Liver (tissue), 8 donors: ENCODE measurements at regions not wholly inside any gene's neighbourhood (a gene's known extent, or its start where the extent isn't known, plus 50 kb on each side); places are given as distances from the start of the nearest gene placed in this dataset.

ENCODE experiments used
- DNase-seq: peaks from one replicate; pipeline ENCODE4 v3.0.0-alpha.2; 2017; ENCODE audit warnings: low spot score
- H3K27ac ChIP-seq, 2 donors: one replicate each; pipeline ENCODE4 v1.7.0; 2013; ENCODE audit warnings: inconsistent platforms in 2 of 2, low read length in 2 of 2, control low read depth in 1 of 2, low read depth in 1 of 2, mild to moderate bottlenecking in 1 of 2
- H3K27me3 ChIP-seq, 4 donors: one replicate each; pipeline versions ENCODE4 v1.6.1 to v1.7.0; 2013; ENCODE audit warnings: low read length in 3 of 4, inconsistent platforms in 1 of 4, mild to moderate bottlenecking in 1 of 4, moderate library complexity in 1 of 4; ENCODE audit not compliant: control insufficient read depth in 4 of 4, insufficient read depth in 4 of 4
- H3K36me3 ChIP-seq, 4 donors: one replicate each; pipeline versions ENCODE4 v1.6.1 to v1.7.0; 2013; ENCODE audit warnings: low read length in 3 of 4, mild to moderate bottlenecking in 3 of 4, low read depth in 1 of 4, moderate library complexity in 1 of 4; ENCODE audit not compliant: control insufficient read depth in 4 of 4, insufficient read depth in 3 of 4
- H3K4me1 ChIP-seq, 4 donors: one replicate each; pipeline versions ENCODE4 v1.6.1 to v1.7.0; 2013; ENCODE audit warnings: low read length in 3 of 4, mild to moderate bottlenecking in 3 of 4, moderate library complexity in 1 of 4; ENCODE audit not compliant: control insufficient read depth in 4 of 4, insufficient read depth in 4 of 4
- H3K4me3 ChIP-seq, 3 donors: one replicate each; pipeline versions ENCODE4 v1.6.1 to v1.7.0; 2013; ENCODE audit warnings: low read length in 3 of 3, control low read depth in 1 of 3, low read depth in 1 of 3, mild to moderate bottlenecking in 1 of 3
- H3K9ac ChIP-seq, 2 donors: one replicate each; pipeline ENCODE4 v1.7.0; 2013; ENCODE audit warnings: low read length in 2 of 2, mild to moderate bottlenecking in 2 of 2, moderate library complexity in 2 of 2, control low read depth in 1 of 2, low read depth in 1 of 2
- H3K9me3 ChIP-seq, 4 donors: one replicate each; pipeline versions ENCODE4 v1.6.1 to v1.7.0; 2013; ENCODE audit warnings: low read length in 3 of 4; ENCODE audit not compliant: control insufficient read depth in 4 of 4
- FOXA1 ChIP-seq: IDR thresholded peaks from 2 replicates; pipeline ENCODE4 v1.6.1; 2016; ENCODE audit warnings: antibody characterized with exemption
- FOXA2 ChIP-seq: IDR thresholded peaks from 2 replicates; pipeline ENCODE4 v1.6.1; 2016; ENCODE audit warnings: antibody characterized with exemption
- GABPA ChIP-seq, 2 donors: IDR thresholded peaks in 1 of 2; conservative IDR thresholded peaks in 1 of 2; 2 replicates each; pipeline ENCODE4 v1.6.1; 2016; ENCODE audit warnings: antibody characterized with exemption in 2 of 2, mild to moderate bottlenecking in 1 of 2, moderate library complexity in 1 of 2
- HNF4A ChIP-seq, 2 donors: conservative IDR thresholded peaks; 2 replicates each; pipeline ENCODE4 v1.6.1; 2016; ENCODE audit warnings: antibody characterized with exemption in 2 of 2, mild to moderate bottlenecking in 2 of 2
- JUND ChIP-seq, 2 donors: IDR thresholded peaks; 2 replicates each; pipeline ENCODE4 v1.6.1; 2016; ENCODE audit warnings: antibody characterized with exemption in 2 of 2
- REST ChIP-seq: IDR thresholded peaks from 2 replicates; pipeline ENCODE4 v1.6.1; 2016; ENCODE audit warnings: antibody characterized with exemption, mild to moderate bottlenecking
- SP1 ChIP-seq: IDR thresholded peaks from 2 replicates; pipeline ENCODE4 v1.6.1; 2018; ENCODE audit warnings: antibody characterized with exemption, mild to moderate bottlenecking
- YY1 ChIP-seq: IDR thresholded peaks from 2 replicates; pipeline ENCODE4 v1.6.1; 2016; ENCODE audit warnings: antibody characterized with exemption, mild to moderate bottlenecking
- WGBS: extraction: QIAGEN DNeasy Blood & Tissue Kit; methylation state at CpG from one replicate; pipeline ENCODE4 v1.1.7; 2013; 5-methylcytosine and 5-hydroxymethylcytosine counted together
- TF ChIP-seq, protein P1 (sequence below): IDR thresholded peaks from 2 replicates; pipeline ENCODE4 v1.6.1; 2016; ENCODE audit warnings: antibody characterized with exemption
- TF ChIP-seq, protein P2 (sequence below): IDR thresholded peaks from 2 replicates; pipeline ENCODE4 v1.6.1; 2016; ENCODE audit warnings: antibody characterized with exemption
- TF ChIP-seq, protein P3 (sequence below): IDR thresholded peaks from 2 replicates; pipeline ENCODE4 v1.6.1; 2016; ENCODE audit warnings: antibody characterized with exemption
- TF ChIP-seq, protein P4 (sequence below): fragments of 150-350 bp; IDR thresholded peaks from 2 replicates; pipeline ENCODE4 v1.5.1; 2017; ENCODE audit warnings: improper control_type of control experiment, low read depth, low read length; ENCODE audit not compliant: missing input control
- donor health status: healthy.
- donor health status: healthy.
- donor health status: healthy.
- donor health status: healthy.
- donor health status: healthy.

- DNase-seq = no peak
- WGBS = 94% methylated on average over 5 of the region's 5 CpGs
- TF ChIP-seq SP1 (no peak), REST (no peak)
- no peaks in the 10 kb centered on the region for H3K4me1 ChIP-seq
- peaks cover 0 to 3% (median 0%) of the 10 kb centered on the region in 4 donors for H3K27me3 ChIP-seq
- no peaks in the 10 kb centered on the region for H3K9me3 ChIP-seq
- no peak overlapping the region for H3K27ac ChIP-seq
- no peak overlapping the region for H3K4me3 ChIP-seq
- H3K36me3 ChIP-seq = no peaks in the 10 kb centered on the region
- H3K9ac ChIP-seq = no peak overlapping the region
Measured at GRCh38 chr16:66308096-66308495, 58.4 kb upstream of the CDH5 start.

GRCh38 chr16:66306366-66307150 is 59.9 kb upstream of the CDH5 start:
- no peaks in the 10 kb centered on the region for H3K36me3 ChIP-seq
- no peak overlapping the region for H3K4me3 ChIP-seq
- no peak for DNase-seq
- H3K9me3 ChIP-seq = no peaks in the 10 kb centered on the region
- no peak overlapping the region for H3K9ac ChIP-seq
- H3K27ac ChIP-seq = no peak overlapping the region
- no peaks in the 10 kb centered on the region for H3K4me1 ChIP-seq
- 81% methylated on average over 9 of the region's 9 CpGs for WGBS
- TF ChIP-seq, protein P1, sequence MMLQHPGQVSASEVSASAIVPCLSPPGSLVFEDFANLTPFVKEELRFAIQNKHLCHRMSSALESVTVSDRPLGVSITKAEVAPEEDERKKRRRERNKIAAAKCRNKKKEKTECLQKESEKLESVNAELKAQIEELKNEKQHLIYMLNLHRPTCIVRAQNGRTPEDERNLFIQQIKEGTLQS = no peak
- TF ChIP-seq, protein P2, sequence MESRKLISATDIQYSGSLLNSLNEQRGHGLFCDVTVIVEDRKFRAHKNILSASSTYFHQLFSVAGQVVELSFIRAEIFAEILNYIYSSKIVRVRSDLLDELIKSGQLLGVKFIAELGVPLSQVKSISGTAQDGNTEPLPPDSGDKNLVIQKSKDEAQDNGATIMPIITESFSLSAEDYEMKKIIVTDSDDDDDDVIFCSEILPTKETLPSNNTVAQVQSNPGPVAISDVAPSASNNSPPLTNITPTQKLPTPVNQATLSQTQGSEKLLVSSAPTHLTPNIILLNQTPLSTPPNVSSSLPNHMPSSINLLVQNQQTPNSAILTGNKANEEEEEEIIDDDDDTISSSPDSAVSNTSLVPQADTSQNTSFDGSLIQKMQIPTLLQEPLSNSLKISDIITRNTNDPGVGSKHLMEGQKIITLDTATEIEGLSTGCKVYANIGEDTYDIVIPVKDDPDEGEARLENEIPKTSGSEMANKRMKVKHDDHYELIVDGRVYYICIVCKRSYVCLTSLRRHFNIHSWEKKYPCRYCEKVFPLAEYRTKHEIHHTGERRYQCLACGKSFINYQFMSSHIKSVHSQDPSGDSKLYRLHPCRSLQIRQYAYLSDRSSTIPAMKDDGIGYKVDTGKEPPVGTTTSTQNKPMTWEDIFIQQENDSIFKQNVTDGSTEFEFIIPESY = no peak
- TF ChIP-seq HNF4A (conservative IDR thresholded peaks at IDR 0.05) = no peak
- no peak for TF ChIP-seq YY1
- TF ChIP-seq, protein P3, sequence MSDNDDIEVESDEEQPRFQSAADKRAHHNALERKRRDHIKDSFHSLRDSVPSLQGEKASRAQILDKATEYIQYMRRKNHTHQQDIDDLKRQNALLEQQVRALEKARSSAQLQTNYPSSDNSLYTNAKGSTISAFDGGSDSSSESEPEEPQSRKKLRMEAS = no peak
- no peak for TF ChIP-seq JUND (IDR thresholded peaks at IDR 0.05)
- TF ChIP-seq, protein P4, sequence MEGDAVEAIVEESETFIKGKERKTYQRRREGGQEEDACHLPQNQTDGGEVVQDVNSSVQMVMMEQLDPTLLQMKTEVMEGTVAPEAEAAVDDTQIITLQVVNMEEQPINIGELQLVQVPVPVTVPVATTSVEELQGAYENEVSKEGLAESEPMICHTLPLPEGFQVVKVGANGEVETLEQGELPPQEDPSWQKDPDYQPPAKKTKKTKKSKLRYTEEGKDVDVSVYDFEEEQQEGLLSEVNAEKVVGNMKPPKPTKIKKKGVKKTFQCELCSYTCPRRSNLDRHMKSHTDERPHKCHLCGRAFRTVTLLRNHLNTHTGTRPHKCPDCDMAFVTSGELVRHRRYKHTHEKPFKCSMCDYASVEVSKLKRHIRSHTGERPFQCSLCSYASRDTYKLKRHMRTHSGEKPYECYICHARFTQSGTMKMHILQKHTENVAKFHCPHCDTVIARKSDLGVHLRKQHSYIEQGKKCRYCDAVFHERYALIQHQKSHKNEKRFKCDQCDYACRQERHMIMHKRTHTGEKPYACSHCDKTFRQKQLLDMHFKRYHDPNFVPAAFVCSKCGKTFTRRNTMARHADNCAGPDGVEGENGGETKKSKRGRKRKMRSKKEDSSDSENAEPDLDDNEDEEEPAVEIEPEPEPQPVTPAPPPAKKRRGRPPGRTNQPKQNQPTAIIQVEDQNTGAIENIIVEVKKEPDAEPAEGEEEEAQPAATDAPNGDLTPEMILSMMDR = no peak
- TF ChIP-seq SP1 = no peak
- TF ChIP-seq GABPA (IDR thresholded peaks at IDR 0.05 in 1 of 2, conservative IDR thresholded peaks at IDR 0.05 in 1 of 2) = no peak
- TF ChIP-seq FOXA2 = no peak
- no peak for TF ChIP-seq FOXA1
- peaks cover 0 to 3% (median 0%) of the 10 kb centered on the region in 4 donors for H3K27me3 ChIP-seq
